Choroid plexus epithelial cell (primary cell): ENCODE measurements at regions not wholly inside any gene's neighbourhood (a gene's known extent, or its start where the extent isn't known, plus 50 kb on each side); places are given as distances from the start of the nearest gene placed in this dataset.
"Not testable (repeated sequence)": the region's sequence is repeated elsewhere in the genome, so short reads cannot be mapped to it uniquely, and the experiment has no call there.

ENCODE experiments used
- DNase-seq: peaks from one replicate; pipeline ENCODE4 v3.0.0-alpha.2; 2010; ENCODE audit warnings: low read depth
- H3K4me3 ChIP-seq: 2 replicates; pipeline ENCODE4 v1.5.1; 2011; ENCODE audit warnings: low read depth, mild to moderate bottlenecking, control low read depth, low read length, moderate library complexity
- CTCF ChIP-seq: conservative IDR thresholded peaks from 2 replicates; pipeline ENCODE4 v1.5.1; 2011; ENCODE audit warnings: low read depth, mild to moderate bottlenecking, control low read depth, inconsistent platforms, low read length, moderate library complexity

- H3K4me3 ChIP-seq = no peak overlapping the region
- no peak for TF ChIP-seq CTCF
- no peak for DNase-seq
Observed at GRCh38 chr7:149683898-149684297, 89.5 kb downstream of the ZNF467 start.

GRCh38 chr7:149683181-149683580 lies 90.2 kb downstream of the ZNF467 start:
- DNase-seq = no peak
- no peak overlapping the region for H3K4me3 ChIP-seq
- TF ChIP-seq CTCF = no peak

- no peak for DNase-seq
- no peak overlapping the region for H3K4me3 ChIP-seq
- no peak for TF ChIP-seq CTCF
Observed at GRCh38 chr7:149682038-149682437, 91.3 kb downstream of the ZNF467 start.

GRCh38 chr7:149681274-149681673 lies 92.1 kb downstream of the ZNF467 start:
- no peak for DNase-seq
- no peak overlapping the region for H3K4me3 ChIP-seq
- no peak for TF ChIP-seq CTCF

GRCh38 chr7:149680331-149681025 lies 92.9 kb downstream of the ZNF467 start:
- DNase-seq = peak; percentile 18
- TF ChIP-seq CTCF = no peak
- H3K4me3 ChIP-seq = no peak overlapping the region

GRCh38 chr7:149674728-149675385 lies 98.5 kb downstream of the ZNF467 start:
- not testable (repeated sequence) for H3K4me3 ChIP-seq, DNase-seq

GRCh38 chr7:149673006-149673405 lies 100.4 kb downstream of the ZNF467 start:
- TF ChIP-seq CTCF = no peak
- no peak overlapping the region for H3K4me3 ChIP-seq
- no peak for DNase-seq
